Hematopoietic multipotent progenitor cell treated with erythropoietin and hydrocortisone succinate and interleukin-3 and kit ligand, for 6 days (in vitro differentiated cells): ENCODE measurements at regions not wholly inside any gene's neighbourhood (a gene's known extent, or its start where the extent isn't known, plus 50 kb on each side); places are given as distances from the start of the nearest gene placed in this dataset.
"Not testable (repeated sequence)": the region's sequence is repeated elsewhere in the genome, so short reads cannot be mapped to it uniquely, and the experiment has no call there.

Experiments
- DNase-seq: peaks from one replicate; pipeline ENCODE4 v3.0.0-alpha.2; 2015

GRCh38 chr17:36849020-36849419 lies 88.3 kb upstream of the LHX1 start:
- DNase-seq = not testable (repeated sequence)

- DNase-seq = peak; percentile 31
These were observed 87.4 kb upstream of the LHX1 start for GRCh38 chr17:36849871-36850348.

GRCh38 chr17:36850790-36851189 lies 86.5 kb upstream of the LHX1 start:
- no peak for DNase-seq

- no peak for DNase-seq
These were observed 86.0 kb upstream of the LHX1 start for GRCh38 chr17:36851250-36851649.

- not testable (repeated sequence) for DNase-seq
These were observed 84.8 kb upstream of the LHX1 start for GRCh38 chr17:36852478-36852877.

GRCh38 chr17:36854982-36855381 lies 82.3 kb upstream of the LHX1 start:
- DNase-seq = no peak

- DNase-seq = no peak
These were observed 81.8 kb upstream of the LHX1 start for GRCh38 chr17:36855459-36855858.

- no peak for DNase-seq
These were observed 81.1 kb upstream of the LHX1 start for GRCh38 chr17:36856222-36856621.

- no peak for DNase-seq
These were observed 80.3 kb upstream of the LHX1 start for GRCh38 chr17:36856903-36857381.

- no peak for DNase-seq
These were observed 79.6 kb upstream of the LHX1 start for GRCh38 chr17:36857698-36858097.

GRCh38 chr17:36858119-36859002 lies 78.9 kb upstream of the LHX1 start:
- DNase-seq = no peak

- DNase-seq = no peak
These were observed 78.3 kb upstream of the LHX1 start for GRCh38 chr17:36859003-36859300.

- no peak for DNase-seq
These were observed 77.6 kb upstream of the LHX1 start for GRCh38 chr17:36859706-36860105.

- DNase-seq = no peak
These were observed 75.7 kb upstream of the LHX1 start for GRCh38 chr17:36861531-36861930.

- DNase-seq = peak; percentile 50
These were observed 75.0 kb upstream of the LHX1 start for GRCh38 chr17:36862116-36862920.

GRCh38 chr17:36863131-36863530 lies 74.1 kb upstream of the LHX1 start:
- DNase-seq = no peak

- DNase-seq = no peak
These were observed 73.3 kb upstream of the LHX1 start for GRCh38 chr17:36863676-36864612.

GRCh38 chr17:36864827-36865430 lies 72.3 kb upstream of the LHX1 start:
- DNase-seq = no peak

GRCh38 chr17:36867716-36868341 lies 69.4 kb upstream of the LHX1 start:
- DNase-seq = no peak

GRCh38 chr17:36868777-36869176 lies 68.5 kb upstream of the LHX1 start:
- no peak for DNase-seq

- DNase-seq = no peak
These were observed 67.8 kb upstream of the LHX1 start for GRCh38 chr17:36869441-36869840.
